ENCODE measurements at regions not wholly inside any gene's neighbourhood (a gene's known extent, or its start where the extent isn't known, plus 50 kb on each side); places are given as distances from the start of the nearest gene placed in this dataset.
"Not testable (repeated sequence)": the region's sequence is repeated elsewhere in the genome, so short reads cannot be mapped to it uniquely, and the experiment has no call there.

DNA sequence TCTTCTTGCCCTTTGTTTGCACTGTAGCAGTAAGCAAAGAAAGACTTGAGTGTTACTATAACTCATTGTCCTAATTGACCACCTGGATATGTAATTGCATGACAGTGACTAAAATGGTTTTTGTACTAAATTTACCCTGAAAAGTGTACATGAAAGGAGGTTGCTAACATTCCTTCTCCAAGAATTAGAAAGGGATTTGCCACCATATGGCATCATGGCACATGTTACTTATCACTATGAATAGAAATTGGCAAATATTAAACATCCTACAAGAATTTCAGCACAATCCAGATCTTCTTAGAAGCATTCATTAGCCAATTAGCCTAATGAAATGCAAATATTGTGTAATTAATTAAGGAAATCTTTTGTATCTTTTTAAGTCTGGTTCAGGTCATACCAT is 834.2 kb downstream of the STPG2 start:
- no peak for TF ChIP-seq POLR2A (IDR thresholded peaks at IDR 0.05)
- TF ChIP-seq CTCF (IDR thresholded peaks at IDR 0.05), result no peak
- intact Hi-C loops (cut with DNase I), result no loop called here
- Histone ChIP-seq H3K27me3 (no peaks in the 10 kb centered on the region), H3K27ac (no peak overlapping the region), H3K4me1 (no peaks in the 10 kb centered on the region), H3K36me3 (replicated peaks in 1 of 2; ENCODE audit: insufficient read depth in 1 of 2, low read depth in 2 of 2) (no peaks in the 10 kb centered on the region), H3K4me3 (no peak overlapping the region), H3K9me3 (peaks cover 0 to 2% (median 0%) of the 10 kb centered on the region in 3 donors)
- ATAC-seq (no peak), DNase-seq (no peak)

GRCh38 chr4:97317201-97317600 is 826.1 kb downstream of the STPG2 start:
- Histone ChIP-seq H3K9me3 (no peaks in the 10 kb centered on the region), H3K4me3 (no peak overlapping the region), H3K36me3 (replicated peaks in 1 of 2; ENCODE audit: insufficient read depth in 1 of 2, low read depth in 2 of 2) (no peaks in the 10 kb centered on the region), H3K27me3 (no peaks in the 10 kb centered on the region), H3K4me1 (no peaks in the 10 kb centered on the region), H3K27ac (no peak overlapping the region)
- intact Hi-C loops (cut with DNase I), result no loop called here
- no peak for TF ChIP-seq CTCF (IDR thresholded peaks at IDR 0.05)
- no peak for DNase-seq
- WGBS, 2 donors, result 21 to 28% methylated on average over 2 of the region's 2 CpGs
- ATAC-seq, result no peak

- H3K4me3 ChIP-seq, result no peak overlapping the region
- H3K27me3 ChIP-seq, result no peaks in the 10 kb centered on the region
- no peak for ATAC-seq
- no peak for TF ChIP-seq POLR2A (IDR thresholded peaks at IDR 0.05)
- no peak for TF ChIP-seq CTCF (IDR thresholded peaks at IDR 0.05)
- H3K4me1 ChIP-seq, result no peaks in the 10 kb centered on the region
- intact Hi-C loops (cut with DNase I), result no loop called here
- WGBS, 2 donors, result 12 to 15% methylated on average over 2 of the region's 2 CpGs
- no peak overlapping the region for H3K27ac ChIP-seq
- H3K9me3 ChIP-seq, result no peaks in the 10 kb centered on the region
- no peaks in the 10 kb centered on the region for H3K36me3 ChIP-seq (replicated peaks in 1 of 2; ENCODE audit: insufficient read depth in 1 of 2, low read depth in 2 of 2)
- no peak for DNase-seq
Observed at GRCh38 chr4:97317671-97318070, 825.6 kb downstream of the STPG2 start.

DNA sequence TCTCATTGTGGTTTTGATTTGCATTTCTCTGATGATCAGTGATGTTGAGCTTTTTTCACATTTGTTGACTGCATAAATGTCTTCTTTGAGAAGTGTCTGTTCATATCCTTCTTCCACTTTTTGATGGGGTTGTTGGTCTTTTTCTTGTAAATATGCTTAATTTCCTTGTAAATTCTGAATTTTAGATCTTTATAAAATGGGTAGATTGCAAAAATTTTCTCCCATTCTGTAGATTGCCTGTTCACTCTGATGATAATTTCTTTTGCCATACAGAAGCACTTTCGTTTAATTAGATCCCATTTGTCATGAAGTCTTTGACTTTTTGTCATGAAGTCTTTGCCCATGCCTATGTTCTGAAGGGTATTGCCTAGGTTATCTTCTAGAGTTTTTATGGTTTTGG is 817.5 kb downstream of the STPG2 start:
- ATAC-seq; H3K4me3 ChIP-seq; H3K9me3 ChIP-seq; DNase-seq; H3K36me3 ChIP-seq (replicated peaks in 1 of 2; ENCODE audit: insufficient read depth in 1 of 2, low read depth in 2 of 2); H3K4me1 ChIP-seq; intact Hi-C loops (cut with DNase I); H3K27ac ChIP-seq; H3K27me3 ChIP-seq: not testable (repeated sequence)
- WGBS, 2 donors, result 44 to 54% methylated on average over 1 of the region's 1 CpG

DNA sequence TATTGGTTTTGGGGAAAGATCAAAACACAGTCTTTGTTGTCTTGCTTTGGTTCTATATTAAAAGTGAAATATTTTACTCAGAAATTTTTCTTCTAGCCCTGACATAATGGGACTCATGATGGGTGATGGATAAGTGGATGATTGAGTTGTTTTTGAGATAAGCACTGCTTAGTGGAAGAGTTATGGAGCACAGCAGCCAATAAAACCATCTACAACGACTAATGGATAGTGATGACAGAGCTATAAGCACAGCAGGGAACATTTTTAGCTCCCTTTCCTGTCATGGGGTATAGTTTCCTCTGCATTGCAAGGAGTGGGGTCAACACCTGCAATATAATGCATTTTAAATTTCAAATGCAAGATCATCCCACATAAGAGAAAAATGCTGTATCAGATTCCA is 812.4 kb downstream of the STPG2 start:
- Histone ChIP-seq H3K27ac (no peak overlapping the region), H3K4me3 (no peak overlapping the region), H3K27me3 (no peaks in the 10 kb centered on the region), H3K36me3 (replicated peaks in 1 of 2; ENCODE audit: insufficient read depth in 1 of 2, low read depth in 2 of 2) (no peaks in the 10 kb centered on the region), H3K9me3 (no peaks in the 10 kb centered on the region), H3K4me1 (no peaks in the 10 kb centered on the region)
- 18 to 38% methylated on average over 1 of the region's 1 CpG for WGBS, 2 donors
- intact Hi-C loops (cut with DNase I), result no loop called here
- ATAC-seq (no peak), DNase-seq (no peak)
- no peak for TF ChIP-seq POLR2A (IDR thresholded peaks at IDR 0.05)
- TF ChIP-seq CTCF (IDR thresholded peaks at IDR 0.05), result no peak

Measured in body of pancreas (tissue), 4 donors.